ENCODE measurements at regions not wholly inside any gene's neighbourhood (a gene's known extent, or its start where the extent isn't known, plus 50 kb on each side); places are given as distances from the start of the nearest gene placed in this dataset.

GRCh38 chr10:121313119-121313875 lies 284.9 kb downstream of the FGFR2 start:
- SMC1A ChIA-PET (ENCODE audit: uncharacterized antibody, unreplicated experiment), result interaction anchor here (1.1 kb wide), 1 partner anchor 26 kb away, joined by 3 read pairs; no protein-coding TSS in a partner anchor
- no peaks in the 10 kb centered on the region for H3K9me3 ChIP-seq (replicated peaks; ENCODE audit: control insufficient read depth, insufficient read depth, low read length)
- TF ChIP-seq BHLHE40 (IDR thresholded peaks at IDR 0.05; ENCODE audit: borderline replicate concordance in 1 of 2, low read depth in 2 of 2, low read length in 1 of 2) (no peak), E2F8 (IDR thresholded peaks at IDR 0.05; ENCODE audit: low read depth, partially characterized antibody) (no peak), NFYA (IDR thresholded peaks at IDR 0.05; ENCODE audit: borderline replicate concordance, low read depth, low read length) (no peak), PBX3 (IDR thresholded peaks at IDR 0.05; ENCODE audit: insufficient replicate concordance, low read depth, low read length) (no peak), SREBF2 (IDR thresholded peaks at IDR 0.05; ENCODE audit: low read length) (no peak), RAD51 (IDR thresholded peaks at IDR 0.05) (no peak), REST (IDR thresholded peaks at IDR 0.05; ENCODE audit: low read depth, low read length) (no peak), YBX1 (IDR thresholded peaks at IDR 0.05) (no peak), SUZ12 (IDR thresholded peaks at IDR 0.05; ENCODE audit: unreplicated experiment) (no peak), HDGF (IDR thresholded peaks at IDR 0.05) (no peak), NR2C2 (IDR thresholded peaks at IDR 0.05; ENCODE audit: borderline replicate concordance, control insufficient read depth, insufficient read length, low read depth) (no peak), HDAC2 (IDR thresholded peaks at IDR 0.05) (no peak), ASH2L (IDR thresholded peaks at IDR 0.05; ENCODE audit: borderline replicate concordance, low read depth) (no peak), BRCA1 (IDR thresholded peaks at IDR 0.05; ENCODE audit: low read depth, low read length) (no peak)

More at GRCh38 chr10:121313119-121313875, 284.9 kb downstream of the FGFR2 start:
- no peak overlapping the region for H2AFZ ChIP-seq (ENCODE audit: control insufficient read depth, low read depth, low read length)
- FAIRE-seq (no peak), DNase-seq (ENCODE audit: low read depth, low spot score) (no peak), ATAC-seq (no peak)
- no peaks in the 10 kb centered on the region for H3K79me2 ChIP-seq (ENCODE audit: control insufficient read depth, insufficient read depth, low read length)
- no TSS peak for BruUV-seq (replicated peaks)
- RAD21 ChIA-PET (ENCODE audit: unreplicated experiment), result no interaction called here
- POLR2A ChIA-PET, result no interaction called here
- no peak overlapping the region for H3K27ac ChIP-seq (ENCODE audit: control insufficient read depth, insufficient read depth)
- H3K4me2 ChIP-seq (ENCODE audit: control insufficient read depth, insufficient read depth), result no peak overlapping the region
- no peaks in the 10 kb centered on the region for H3K36me3 ChIP-seq (ENCODE audit: control insufficient read depth in 2 of 2, insufficient read depth in 2 of 2, low read length in 1 of 2)
- no peak overlapping the region for H3K9ac ChIP-seq (ENCODE audit: control insufficient read depth, insufficient read depth, low read length)
- intact Hi-C loops (cut with micrococcal nuclease; ENCODE audit: unreplicated experiment) (no loop called here), in situ Hi-C loops (cut with MboI) (no loop called here)
- H3K27me3 ChIP-seq (replicated peaks in 1 of 2; ENCODE audit: control insufficient read depth in 2 of 2, insufficient read depth in 2 of 2, low read length in 1 of 2), result no peaks in the 10 kb centered on the region
- H3K4me3 ChIP-seq, result no peak overlapping the region
- CTCF ChIA-PET, result no interaction called here
- WGBS (ENCODE audit: insufficient coverage, insufficient replicate concordance, low lambda C conversion rate, missing lambda C conversion rate), result 33% methylated on average over 17 of the region's 17 CpGs
- no peaks in the 10 kb centered on the region for H4K20me1 ChIP-seq (ENCODE audit: control insufficient read depth, insufficient read depth)
- no peaks in the 10 kb centered on the region for H3K4me1 ChIP-seq (ENCODE audit: control insufficient read depth, insufficient read depth, low read length)

All from GM12878 (cell line).